RKO (cell line): ENCODE measurements at regions not wholly inside any gene's neighbourhood (a gene's known extent, or its start where the extent isn't known, plus 50 kb on each side); places are given as distances from the start of the nearest gene placed in this dataset.
A peak's percentile ranks its signal among the peaks of the same experiment; 100 is the strongest.

ENCODE experiments used
- DNase-seq: peaks from one replicate; pipeline ENCODE4 v3.0.0-alpha.2; 2016; ENCODE audit warnings: low spot score

GRCh38 chr2:62302631-62303435 is 106.9 kb downstream of the B3GNT2 start:
- DNase-seq, result no peak

- DNase-seq, result no peak
These were observed 105.0 kb downstream of the B3GNT2 start for GRCh38 chr2:62300925-62301324.

- no peak for DNase-seq
These were observed 101.7 kb downstream of the B3GNT2 start for GRCh38 chr2:62297624-62298010.

GRCh38 chr2:62296832-62297623 is 101.1 kb downstream of the B3GNT2 start:
- no peak for DNase-seq

GRCh38 chr2:62296034-62296831 is 100.3 kb downstream of the B3GNT2 start:
- DNase-seq, result no peak

- DNase-seq, result no peak
These were observed 97.8 kb downstream of the B3GNT2 start for GRCh38 chr2:62293490-62294271.

GRCh38 chr2:62293151-62293489 is 97.2 kb downstream of the B3GNT2 start:
- DNase-seq, result no peak

GRCh38 chr2:62292190-62292589 is 96.3 kb downstream of the B3GNT2 start:
- DNase-seq, result no peak

- DNase-seq, result no peak
These were observed 95.7 kb downstream of the B3GNT2 start for GRCh38 chr2:62291517-62292137.

GRCh38 chr2:62291052-62291451 is 95.1 kb downstream of the B3GNT2 start:
- DNase-seq, result no peak

- peak; percentile 35 for DNase-seq
These were observed 92.3 kb downstream of the B3GNT2 start for GRCh38 chr2:62287899-62288880.

GRCh38 chr2:62287282-62287681 is 91.4 kb downstream of the B3GNT2 start:
- no peak for DNase-seq

- DNase-seq, result no peak
These were observed 90.3 kb downstream of the B3GNT2 start for GRCh38 chr2:62286089-62286785.

- DNase-seq, result no peak
These were observed 89.1 kb downstream of the B3GNT2 start for GRCh38 chr2:62284980-62285379.

- DNase-seq, result no peak
These were observed 88.6 kb downstream of the B3GNT2 start for GRCh38 chr2:62284471-62284870.

GRCh38 chr2:62283147-62283546 is 87.2 kb downstream of the B3GNT2 start:
- no peak for DNase-seq

GRCh38 chr2:62281663-62282062 is 85.7 kb downstream of the B3GNT2 start:
- DNase-seq, result no peak

GRCh38 chr2:62277688-62278087 is 81.8 kb downstream of the B3GNT2 start:
- no peak for DNase-seq
